ENCODE measurements at regions not wholly inside any gene's neighbourhood (a gene's known extent, or its start where the extent isn't known, plus 50 kb on each side); places are given as distances from the start of the nearest gene placed in this dataset.

DNA sequence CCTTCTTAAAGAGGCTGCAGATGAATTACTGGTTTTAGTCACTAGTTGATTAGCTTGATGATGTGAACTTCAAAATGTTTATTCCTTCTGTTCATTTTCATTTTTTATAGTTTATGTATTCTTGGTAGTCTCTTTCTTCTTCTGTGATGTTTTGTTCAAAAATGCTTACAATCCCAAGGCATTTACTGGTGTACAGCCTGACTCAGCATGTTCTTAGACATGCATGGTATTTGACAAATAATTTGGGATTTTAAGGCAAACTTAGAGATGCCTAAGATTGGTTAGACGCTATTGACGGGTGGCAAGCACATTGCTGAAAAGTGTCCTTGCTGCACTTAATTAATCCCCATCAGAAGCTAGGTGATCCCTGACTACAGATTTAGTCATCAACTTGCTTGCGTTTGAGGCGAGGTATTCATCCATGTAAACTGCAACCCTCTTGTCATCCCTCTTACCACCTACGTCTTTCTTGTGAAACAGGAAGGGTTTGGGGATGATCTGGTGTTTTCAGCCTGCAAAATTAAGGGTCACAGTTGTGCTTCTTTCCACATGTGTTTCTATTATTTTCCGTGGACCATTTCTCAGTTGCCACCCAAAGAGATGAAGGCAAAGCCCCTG is 331.8 kb downstream of the DKK2 start:
- TF ChIP-seq, protein P1, sequence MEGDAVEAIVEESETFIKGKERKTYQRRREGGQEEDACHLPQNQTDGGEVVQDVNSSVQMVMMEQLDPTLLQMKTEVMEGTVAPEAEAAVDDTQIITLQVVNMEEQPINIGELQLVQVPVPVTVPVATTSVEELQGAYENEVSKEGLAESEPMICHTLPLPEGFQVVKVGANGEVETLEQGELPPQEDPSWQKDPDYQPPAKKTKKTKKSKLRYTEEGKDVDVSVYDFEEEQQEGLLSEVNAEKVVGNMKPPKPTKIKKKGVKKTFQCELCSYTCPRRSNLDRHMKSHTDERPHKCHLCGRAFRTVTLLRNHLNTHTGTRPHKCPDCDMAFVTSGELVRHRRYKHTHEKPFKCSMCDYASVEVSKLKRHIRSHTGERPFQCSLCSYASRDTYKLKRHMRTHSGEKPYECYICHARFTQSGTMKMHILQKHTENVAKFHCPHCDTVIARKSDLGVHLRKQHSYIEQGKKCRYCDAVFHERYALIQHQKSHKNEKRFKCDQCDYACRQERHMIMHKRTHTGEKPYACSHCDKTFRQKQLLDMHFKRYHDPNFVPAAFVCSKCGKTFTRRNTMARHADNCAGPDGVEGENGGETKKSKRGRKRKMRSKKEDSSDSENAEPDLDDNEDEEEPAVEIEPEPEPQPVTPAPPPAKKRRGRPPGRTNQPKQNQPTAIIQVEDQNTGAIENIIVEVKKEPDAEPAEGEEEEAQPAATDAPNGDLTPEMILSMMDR (IDR thresholded peaks at IDR 0.05): no peak
- TF ChIP-seq POLR2AphosphoS5 (IDR thresholded peaks at IDR 0.05) (no peak), EP300 (IDR thresholded peaks at IDR 0.05) (no peak)

Data from upper lobe of left lung (tissue), 4 donors.